ENCODE measurements at regions not wholly inside any gene's neighbourhood (a gene's known extent, or its start where the extent isn't known, plus 50 kb on each side); places are given as distances from the start of the nearest gene placed in this dataset.

DNA sequence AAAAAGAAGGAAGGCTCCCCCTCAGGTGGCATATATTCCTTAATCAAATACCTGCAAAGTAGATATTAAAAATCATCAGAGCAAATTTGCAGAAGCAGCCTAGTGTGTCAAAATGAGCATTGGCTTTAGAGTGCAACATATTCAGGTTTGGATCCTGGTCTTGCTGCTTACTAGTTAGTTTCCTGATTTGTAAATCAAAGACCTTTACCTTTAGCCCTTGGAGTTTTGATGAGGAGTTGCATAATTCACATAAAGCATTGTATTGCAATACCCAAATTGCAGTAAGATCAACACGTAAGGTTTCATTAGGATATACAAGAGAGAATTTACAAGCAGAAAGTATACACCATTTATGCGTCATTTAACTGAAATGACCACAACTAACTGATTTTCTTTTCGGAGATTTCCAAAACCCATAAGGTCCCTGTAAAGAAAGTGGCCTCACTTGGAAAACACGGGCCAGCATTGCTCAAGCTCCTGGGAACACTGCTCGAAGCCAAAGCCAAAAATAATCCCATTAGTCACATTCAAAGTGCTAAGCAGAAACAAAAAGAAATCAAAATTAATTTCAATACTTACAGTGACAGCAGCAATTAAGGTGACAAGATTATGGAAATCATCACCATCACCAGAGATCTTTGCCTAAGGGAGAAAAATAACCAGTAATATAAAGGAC lies 415.9 kb upstream of the ERCC4 start:
- in situ Hi-C loops (cut with HindIII; ENCODE audit: low sequenced_read_pairs) = no loop called here
- no peak overlapping the region for H3K4me3 ChIP-seq (ENCODE audit: low read depth, low read length)
- no peak for DNase-seq (ENCODE audit: low read depth)
- TF ChIP-seq, protein P1, sequence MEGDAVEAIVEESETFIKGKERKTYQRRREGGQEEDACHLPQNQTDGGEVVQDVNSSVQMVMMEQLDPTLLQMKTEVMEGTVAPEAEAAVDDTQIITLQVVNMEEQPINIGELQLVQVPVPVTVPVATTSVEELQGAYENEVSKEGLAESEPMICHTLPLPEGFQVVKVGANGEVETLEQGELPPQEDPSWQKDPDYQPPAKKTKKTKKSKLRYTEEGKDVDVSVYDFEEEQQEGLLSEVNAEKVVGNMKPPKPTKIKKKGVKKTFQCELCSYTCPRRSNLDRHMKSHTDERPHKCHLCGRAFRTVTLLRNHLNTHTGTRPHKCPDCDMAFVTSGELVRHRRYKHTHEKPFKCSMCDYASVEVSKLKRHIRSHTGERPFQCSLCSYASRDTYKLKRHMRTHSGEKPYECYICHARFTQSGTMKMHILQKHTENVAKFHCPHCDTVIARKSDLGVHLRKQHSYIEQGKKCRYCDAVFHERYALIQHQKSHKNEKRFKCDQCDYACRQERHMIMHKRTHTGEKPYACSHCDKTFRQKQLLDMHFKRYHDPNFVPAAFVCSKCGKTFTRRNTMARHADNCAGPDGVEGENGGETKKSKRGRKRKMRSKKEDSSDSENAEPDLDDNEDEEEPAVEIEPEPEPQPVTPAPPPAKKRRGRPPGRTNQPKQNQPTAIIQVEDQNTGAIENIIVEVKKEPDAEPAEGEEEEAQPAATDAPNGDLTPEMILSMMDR (IDR thresholded peaks at IDR 0.05; ENCODE audit: low read depth, low read length, missing control alignments) = no peak

- TF ChIP-seq, protein P1 (IDR thresholded peaks at IDR 0.05; ENCODE audit: low read depth, low read length, missing control alignments) = no peak
- DNase-seq (ENCODE audit: low read depth) = no peak
- no peak overlapping the region for H3K4me3 ChIP-seq (ENCODE audit: low read depth, low read length)
- in situ Hi-C loops (cut with HindIII; ENCODE audit: low sequenced_read_pairs) = no loop called here
Observed at GRCh38 chr16:13507530-13507929, 412.4 kb upstream of the ERCC4 start.

- TF ChIP-seq, protein P1 (IDR thresholded peaks at IDR 0.05; ENCODE audit: low read depth, low read length, missing control alignments) = no peak
- H3K4me3 ChIP-seq (ENCODE audit: low read depth, low read length) = no peak overlapping the region
- in situ Hi-C loops (cut with HindIII; ENCODE audit: low sequenced_read_pairs) = no loop called here
- DNase-seq (ENCODE audit: low read depth) = no peak
Observed at GRCh38 chr16:13510425-13511151, 409.4 kb upstream of the ERCC4 start.

GRCh38 chr16:13517841-13518240 lies 402.1 kb upstream of the ERCC4 start:
- no peak overlapping the region for H3K4me3 ChIP-seq (ENCODE audit: low read depth, low read length)
- in situ Hi-C loops (cut with HindIII; ENCODE audit: low sequenced_read_pairs) = no loop called here
- DNase-seq (ENCODE audit: low read depth) = no peak
- TF ChIP-seq, protein P1 (IDR thresholded peaks at IDR 0.05; ENCODE audit: low read depth, low read length, missing control alignments) = no peak

- TF ChIP-seq, protein P1 (IDR thresholded peaks at IDR 0.05; ENCODE audit: low read depth, low read length, missing control alignments) = no peak
- H3K4me3 ChIP-seq (ENCODE audit: low read depth, low read length) = no peak overlapping the region
- in situ Hi-C loops (cut with HindIII; ENCODE audit: low sequenced_read_pairs) = no loop called here
- no peak for DNase-seq (ENCODE audit: low read depth)
Observed at GRCh38 chr16:13519871-13520270, 400.1 kb upstream of the ERCC4 start.

DNA sequence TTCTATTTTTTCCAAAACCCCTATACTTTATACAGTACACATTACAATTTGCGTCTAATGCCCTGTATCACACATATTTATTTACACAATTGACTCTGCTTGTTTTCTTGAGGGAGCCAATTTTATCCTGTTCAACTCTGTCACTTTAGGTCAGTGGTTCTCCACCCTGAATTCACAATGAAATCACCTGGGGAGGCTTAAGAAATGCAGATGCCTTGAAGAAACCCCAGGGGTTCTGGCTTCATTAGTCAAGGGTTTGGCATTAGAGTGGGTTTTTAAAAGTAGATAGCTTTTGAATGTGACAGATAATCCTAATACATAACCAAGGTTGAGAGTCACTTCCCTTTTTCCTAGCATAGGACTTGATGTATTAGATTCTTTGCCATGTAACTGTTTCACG lies 398.6 kb upstream of the ERCC4 start:
- in situ Hi-C loops (cut with HindIII; ENCODE audit: low sequenced_read_pairs) = no loop called here
- no peak for DNase-seq (ENCODE audit: low read depth)
- no peak overlapping the region for H3K4me3 ChIP-seq (ENCODE audit: low read depth, low read length)
- TF ChIP-seq, protein P1 (IDR thresholded peaks at IDR 0.05; ENCODE audit: low read depth, low read length, missing control alignments) = no peak
